CD14-positive monocyte (primary cell): ENCODE measurements at regions not wholly inside any gene's neighbourhood (a gene's known extent, or its start where the extent isn't known, plus 50 kb on each side); places are given as distances from the start of the nearest gene placed in this dataset.

Experiments
- DNase-seq, 3 donors: peaks; one replicate each; pipeline ENCODE4 v3.0.0-alpha.2; 2011 to 2022
- H2AFZ ChIP-seq: 2 replicates; pipeline ENCODE4 v1.6.0; 2012; ENCODE audit warnings: mild to moderate bottlenecking, low read depth, low read length, inconsistent platforms; ENCODE audit not compliant: insufficient read depth, poor library complexity, severe bottlenecking
- H3K27ac ChIP-seq, 2 donors: 1 replicate in 1 of 2; 2 replicates in 1 of 2; pipeline ENCODE4 v1.5.1; 2012 to 2013; ENCODE audit warnings: low read length in 2 of 2, control low read depth in 1 of 2, inconsistent platforms in 1 of 2, low read depth in 1 of 2, mild to moderate bottlenecking in 1 of 2
- H3K27me3 ChIP-seq, 2 donors: one replicate each; pipeline versions ENCODE4 v1.6.0 to v1.6.1; 2011 to 2013; ENCODE audit warnings: low read length in 2 of 2; ENCODE audit not compliant: control insufficient read depth in 2 of 2, insufficient read depth in 2 of 2
- H3K36me3 ChIP-seq, 2 donors: replicated peaks in 1 of 2; 1 replicate in 1 of 2; 2 replicates in 1 of 2; pipeline versions ENCODE4 v1.5.1 to v1.6.1; 2012 to 2013; ENCODE audit warnings: low read length in 2 of 2, control low read depth in 1 of 2, inconsistent platforms in 1 of 2, mild to moderate bottlenecking in 1 of 2; ENCODE audit not compliant: insufficient read depth in 2 of 2, control insufficient read depth in 1 of 2
- H3K4me1 ChIP-seq, 2 donors: 1 replicate in 1 of 2; 2 replicates in 1 of 2; pipeline versions ENCODE4 v1.5.1 to v1.6.1; 2012 to 2013; ENCODE audit warnings: low read length in 2 of 2, control low read depth in 1 of 2, inconsistent platforms in 1 of 2, mild to moderate bottlenecking in 1 of 2, moderate library complexity in 1 of 2; ENCODE audit not compliant: insufficient read depth in 2 of 2, control insufficient read depth in 1 of 2
- H3K4me2 ChIP-seq: replicated peaks from 2 replicates; pipeline ENCODE3; 2012; ENCODE audit warnings: low read length, moderate library complexity, mild to moderate bottlenecking; ENCODE audit not compliant: poor library complexity, severe bottlenecking; ENCODE audit errors: extremely low read depth
- H3K4me3 ChIP-seq, 3 experiments: fragments of 200-600 bp in 1 of 3; sonication (generic) in 1 of 3; replicated peaks in 1 of 3; 1 replicate in 2 of 3; 2 replicates in 1 of 3; pipeline ENCODE4 v1.5.1; 2011 to 2013; ENCODE audit warnings: low read length in 3 of 3, mild to moderate bottlenecking in 3 of 3, control low read depth in 2 of 3, low read depth in 2 of 3, inconsistent platforms in 1 of 3, moderate library complexity in 1 of 3
- H3K79me2 ChIP-seq: 2 replicates; pipeline ENCODE4 v1.6.0; 2012; ENCODE audit warnings: mild to moderate bottlenecking, control low read depth, inconsistent platforms, low read length, moderate library complexity; ENCODE audit not compliant: insufficient read depth
- H3K9ac ChIP-seq: 2 replicates; pipeline ENCODE4 v1.6.0; 2017; ENCODE audit warnings: low read length, mild to moderate bottlenecking; ENCODE audit not compliant: insufficient read depth, poor library complexity, severe bottlenecking
- H3K9me3 ChIP-seq, 2 donors: replicated peaks in 1 of 2; 1 replicate in 1 of 2; 2 replicates in 1 of 2; pipeline versions ENCODE4 v1.5.1 to v1.6.1; 2012 to 2013; ENCODE audit warnings: low read length in 2 of 2, control low read depth in 1 of 2; ENCODE audit not compliant: control insufficient read depth in 1 of 2, insufficient read depth in 1 of 2
- H4K20me1 ChIP-seq: 2 replicates; pipeline ENCODE4 v1.6.0; 2012; ENCODE audit warnings: mild to moderate bottlenecking, low read length, control low read depth, moderate library complexity; ENCODE audit not compliant: insufficient read depth
- H3K27ac Mint-ChIP-seq, 7 donors: one replicate each; pipeline ENCODE4 v1.8.0; 2020; ENCODE audit warnings: mild to moderate bottlenecking in 7 of 7, mixed read lengths in 7 of 7, moderate library complexity in 6 of 7, inconsistent platforms in 2 of 7
- H3K27me3 Mint-ChIP-seq, 3 donors: one replicate each; pipeline ENCODE4 v1.8.0; 2021 to 2022; ENCODE audit warnings: low read depth in 3 of 3, mild to moderate bottlenecking in 3 of 3, mixed read lengths in 3 of 3, moderate library complexity in 3 of 3, inconsistent platforms in 1 of 3
- H3K36me3 Mint-ChIP-seq, 2 donors: one replicate each; pipeline ENCODE4 v1.8.0; 2020; ENCODE audit warnings: mixed read lengths in 2 of 2, inconsistent platforms in 1 of 2, mild to moderate bottlenecking in 1 of 2
- H3K4me1 Mint-ChIP-seq: one replicate; pipeline ENCODE4 v1.8.0; 2020; ENCODE audit warnings: mild to moderate bottlenecking, mixed read lengths
- H3K4me3 Mint-ChIP-seq, 2 donors: one replicate each; pipeline ENCODE4 v1.8.0; 2020; ENCODE audit warnings: mild to moderate bottlenecking in 2 of 2, mixed read lengths in 2 of 2, moderate library complexity in 1 of 2
- H3K9me3 Mint-ChIP-seq, 7 donors: one replicate each; pipeline ENCODE4 v1.8.0; 2020 to 2022; ENCODE audit warnings: mixed read lengths in 7 of 7, mild to moderate bottlenecking in 6 of 7, moderate library complexity in 6 of 7, inconsistent platforms in 2 of 7
- WGBS: methylation state at CpG from one replicate; pipeline ENCODE4 v1.1.5; 2013; ENCODE audit warnings: missing lambda C conversion rate; ENCODE audit not compliant: insufficient coverage; 5-methylcytosine and 5-hydroxymethylcytosine counted together
- intact Hi-C, 2 donors: fragments of 100-400 bp; cut with micrococcal nuclease; formaldehyde crosslinking; loops; one replicate each; pipeline versions ENCODE4 v1.15.0 to v1.15.1; 2023
- TF ChIP-seq, protein P1 (sequence below): fragments of 200-600 bp; IDR thresholded peaks from one replicate; pipeline ENCODE4 v1.8.0; 2022; ENCODE audit warnings: antibody characterized with exemption, mild to moderate bottlenecking

DNA sequence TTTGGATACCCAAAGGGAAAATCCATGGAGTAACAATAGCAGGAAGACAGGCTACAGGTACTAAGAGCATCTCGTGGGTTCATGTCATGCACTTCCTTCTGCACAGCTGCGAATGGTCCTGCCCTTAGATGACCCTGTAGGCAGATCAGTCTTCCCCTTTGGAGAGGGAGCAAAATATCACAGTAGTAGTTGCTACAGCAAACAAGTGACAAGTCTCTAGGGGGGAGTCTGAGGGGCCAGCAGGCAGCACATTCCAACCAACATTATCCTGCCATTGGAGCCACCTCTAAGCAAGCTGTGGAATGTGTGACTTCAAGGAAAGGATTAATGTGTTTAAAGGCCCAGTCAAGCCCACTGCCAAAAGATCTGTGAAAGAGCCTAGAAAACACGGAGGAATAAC is 273.2 kb upstream of the PARD3B start:
- no peaks in the 10 kb centered on the region for H3K36me3 ChIP-seq
- H3K27ac Mint-ChIP-seq = no peak overlapping the region
- no peaks in the 10 kb centered on the region for H3K79me2 ChIP-seq
- 53% methylated on average over 2 of the region's 3 CpGs for WGBS
- H3K9ac ChIP-seq = no peak overlapping the region
- no peaks in the 10 kb centered on the region for H3K9me3 ChIP-seq
- no peak overlapping the region for H3K4me2 ChIP-seq
- intact Hi-C loops = no loop called here
- H3K4me1 Mint-ChIP-seq = no peaks in the 10 kb centered on the region
- H4K20me1 ChIP-seq = no peaks in the 10 kb centered on the region
- peaks cover 0 to 3% (median 2%) of the 10 kb centered on the region in 3 donors for H3K27me3 Mint-ChIP-seq
- peaks cover 2 to 13% (median 6%) of the 10 kb centered on the region in 7 donors for H3K9me3 Mint-ChIP-seq
- no peaks in the 10 kb centered on the region for H3K36me3 Mint-ChIP-seq
- TF ChIP-seq, protein P1, sequence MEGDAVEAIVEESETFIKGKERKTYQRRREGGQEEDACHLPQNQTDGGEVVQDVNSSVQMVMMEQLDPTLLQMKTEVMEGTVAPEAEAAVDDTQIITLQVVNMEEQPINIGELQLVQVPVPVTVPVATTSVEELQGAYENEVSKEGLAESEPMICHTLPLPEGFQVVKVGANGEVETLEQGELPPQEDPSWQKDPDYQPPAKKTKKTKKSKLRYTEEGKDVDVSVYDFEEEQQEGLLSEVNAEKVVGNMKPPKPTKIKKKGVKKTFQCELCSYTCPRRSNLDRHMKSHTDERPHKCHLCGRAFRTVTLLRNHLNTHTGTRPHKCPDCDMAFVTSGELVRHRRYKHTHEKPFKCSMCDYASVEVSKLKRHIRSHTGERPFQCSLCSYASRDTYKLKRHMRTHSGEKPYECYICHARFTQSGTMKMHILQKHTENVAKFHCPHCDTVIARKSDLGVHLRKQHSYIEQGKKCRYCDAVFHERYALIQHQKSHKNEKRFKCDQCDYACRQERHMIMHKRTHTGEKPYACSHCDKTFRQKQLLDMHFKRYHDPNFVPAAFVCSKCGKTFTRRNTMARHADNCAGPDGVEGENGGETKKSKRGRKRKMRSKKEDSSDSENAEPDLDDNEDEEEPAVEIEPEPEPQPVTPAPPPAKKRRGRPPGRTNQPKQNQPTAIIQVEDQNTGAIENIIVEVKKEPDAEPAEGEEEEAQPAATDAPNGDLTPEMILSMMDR = no peak
- no peak overlapping the region for H3K27ac ChIP-seq
- DNase-seq = no peak
- H2AFZ ChIP-seq = no peak overlapping the region
- H3K27me3 ChIP-seq = no peaks in the 10 kb centered on the region
- no peak overlapping the region for H3K4me3 Mint-ChIP-seq
- no peak overlapping the region for H3K4me3 ChIP-seq
- H3K4me1 ChIP-seq = no peaks in the 10 kb centered on the region

DNA sequence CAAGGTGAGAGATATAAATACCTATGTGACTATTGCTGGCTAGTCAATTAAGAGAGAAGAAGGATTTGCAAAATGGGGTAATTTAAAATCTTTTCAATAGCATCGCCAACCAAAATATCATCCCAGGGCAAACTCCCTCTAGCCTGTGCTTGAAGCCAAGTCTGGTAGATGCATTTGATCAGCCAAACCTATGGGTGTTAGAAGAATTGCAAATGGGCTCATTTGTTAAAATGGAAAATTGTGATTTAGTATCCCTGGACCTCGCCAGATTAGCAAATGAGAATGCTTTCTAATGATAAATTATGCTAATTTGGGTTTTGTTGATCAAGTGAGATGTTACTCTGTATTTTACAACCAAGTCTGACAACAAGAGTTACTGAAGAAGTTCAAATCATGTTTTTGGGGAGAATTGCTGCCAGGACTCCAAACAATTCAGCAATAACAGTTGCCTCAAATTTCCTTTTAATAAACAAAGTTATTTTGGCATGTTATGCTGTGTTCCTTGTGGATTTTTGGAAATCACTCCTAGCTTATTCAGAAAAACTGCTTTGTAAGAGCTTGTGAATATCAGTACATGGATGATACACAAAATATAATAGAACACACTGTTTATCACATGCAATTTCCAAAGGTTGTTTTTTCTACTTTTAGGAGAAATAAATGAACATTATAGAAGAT is 272.5 kb upstream of the PARD3B start:
- no peak overlapping the region for H3K9ac ChIP-seq
- peaks cover 2 to 13% (median 7%) of the 10 kb centered on the region in 7 donors for H3K9me3 Mint-ChIP-seq
- H3K27me3 Mint-ChIP-seq = peaks cover 0 to 3% (median 2%) of the 10 kb centered on the region in 3 donors
- no peaks in the 10 kb centered on the region for H3K9me3 ChIP-seq
- no peaks in the 10 kb centered on the region for H3K79me2 ChIP-seq
- H3K27ac ChIP-seq = no peak overlapping the region
- no peak overlapping the region for H3K4me2 ChIP-seq
- H2AFZ ChIP-seq = no peak overlapping the region
- intact Hi-C loops = no loop called here
- no CpG with 5 or more reads among the region's 2 CpGs for WGBS
- H4K20me1 ChIP-seq = no peaks in the 10 kb centered on the region
- no peaks in the 10 kb centered on the region for H3K4me1 ChIP-seq
- no peaks in the 10 kb centered on the region for H3K36me3 Mint-ChIP-seq
- DNase-seq = no peak
- H3K27ac Mint-ChIP-seq = no peak overlapping the region
- no peaks in the 10 kb centered on the region for H3K4me1 Mint-ChIP-seq
- H3K4me3 ChIP-seq = no peak overlapping the region
- no peaks in the 10 kb centered on the region for H3K36me3 ChIP-seq
- H3K4me3 Mint-ChIP-seq = no peak overlapping the region
- TF ChIP-seq, protein P1 = no peak
- H3K27me3 ChIP-seq = no peaks in the 10 kb centered on the region
